DMS 273 (cell line): ENCODE measurements at regions not wholly inside any gene's neighbourhood (a gene's known extent, or its start where the extent isn't known, plus 50 kb on each side); places are given as distances from the start of the nearest gene placed in this dataset.

Experiments used
- DNase-seq: peaks from one replicate; lab custom pipeline; 2025; ENCODE audit not compliant: unreplicated experiment; lab: John Stamatoyannopoulos, UW

GRCh38 chr3:105014631-105015030 is 352.1 kb upstream of the ALCAM start:
- DNase-seq = no peak

GRCh38 chr3:105022813-105023212 is 343.9 kb upstream of the ALCAM start:
- no peak for DNase-seq

- DNase-seq = no peak
Measured at GRCh38 chr3:105030211-105030610, 336.5 kb upstream of the ALCAM start.

- DNase-seq = no peak
Measured at GRCh38 chr3:105032541-105032940, 334.2 kb upstream of the ALCAM start.

GRCh38 chr3:105033081-105033480 is 333.6 kb upstream of the ALCAM start:
- no peak for DNase-seq

- no peak for DNase-seq
Measured at GRCh38 chr3:105039004-105039403, 327.7 kb upstream of the ALCAM start.

GRCh38 chr3:105040026-105040622 is 326.6 kb upstream of the ALCAM start:
- DNase-seq = no peak

- DNase-seq = no peak
Measured at GRCh38 chr3:105042586-105042985, 324.1 kb upstream of the ALCAM start.

- DNase-seq = no peak
Measured at GRCh38 chr3:105051111-105051510, 315.6 kb upstream of the ALCAM start.

GRCh38 chr3:105051972-105052371 is 314.7 kb upstream of the ALCAM start:
- no peak for DNase-seq

- DNase-seq = no peak
Measured at GRCh38 chr3:105062853-105063252, 303.9 kb upstream of the ALCAM start.

- DNase-seq = no peak
Measured at GRCh38 chr3:105065895-105066839, 300.5 kb upstream of the ALCAM start.

GRCh38 chr3:105067361-105067760 is 299.3 kb upstream of the ALCAM start:
- no peak for DNase-seq

- DNase-seq = no peak
Measured at GRCh38 chr3:105077060-105077822, 289.5 kb upstream of the ALCAM start.

GRCh38 chr3:105083945-105084344 is 282.8 kb upstream of the ALCAM start:
- no peak for DNase-seq

- DNase-seq = no peak
Measured at GRCh38 chr3:105085506-105085905, 281.2 kb upstream of the ALCAM start.

GRCh38 chr3:105093371-105094252 is 273.1 kb upstream of the ALCAM start:
- DNase-seq = peak; percentile 37

- no peak for DNase-seq
Measured at GRCh38 chr3:105094588-105094987, 272.1 kb upstream of the ALCAM start.

GRCh38 chr3:105096071-105096470 is 270.6 kb upstream of the ALCAM start:
- no peak for DNase-seq

- DNase-seq = no peak
Measured at GRCh38 chr3:105101603-105102002, 265.1 kb upstream of the ALCAM start.

- no peak for DNase-seq
Measured at GRCh38 chr3:105103139-105103538, 263.6 kb upstream of the ALCAM start.
